ENCODE measurements at regions not wholly inside any gene's neighbourhood (a gene's known extent, or its start where the extent isn't known, plus 50 kb on each side); places are given as distances from the start of the nearest gene placed in this dataset.

DNA sequence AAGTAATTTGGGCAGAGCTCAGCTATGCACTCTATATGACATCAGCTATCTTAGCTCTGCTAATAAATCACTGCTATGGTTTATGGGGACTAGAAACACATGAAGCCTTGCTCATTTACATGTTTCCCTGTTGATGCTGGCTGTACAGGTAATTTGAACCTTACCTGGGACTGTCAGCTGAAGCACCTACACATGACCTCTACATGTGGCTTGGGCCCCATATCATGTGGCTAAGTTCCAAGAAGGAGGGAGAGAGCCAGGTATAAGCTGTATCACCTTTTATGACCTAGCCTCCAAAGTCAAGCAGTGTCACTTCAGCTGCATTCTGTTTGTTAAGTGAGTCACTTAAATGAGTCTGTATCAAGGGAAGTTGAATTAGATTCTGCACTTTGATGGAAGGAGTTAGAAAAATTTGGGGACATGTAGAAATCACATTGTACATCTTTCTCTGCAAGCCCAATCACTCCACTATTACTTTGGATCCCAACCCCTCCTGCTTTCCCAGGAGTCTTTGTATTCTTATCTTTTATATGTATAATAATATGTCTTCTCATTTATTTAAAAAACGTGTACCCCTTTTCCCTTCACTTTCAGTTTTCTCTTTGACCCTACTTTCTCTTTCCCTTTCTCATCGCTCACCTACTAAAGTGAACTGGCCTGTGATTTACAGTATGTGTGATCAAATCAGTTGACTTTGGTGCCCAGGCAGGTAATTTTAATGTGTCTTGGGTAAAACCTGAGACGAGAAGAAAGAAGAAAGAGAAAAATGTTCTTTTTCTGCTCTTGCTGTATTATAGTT lies 53.4 kb upstream of the PRKACB start:
- DNase-seq (ENCODE audit: extremely low read depth, low read depth) = no peak

DNA sequence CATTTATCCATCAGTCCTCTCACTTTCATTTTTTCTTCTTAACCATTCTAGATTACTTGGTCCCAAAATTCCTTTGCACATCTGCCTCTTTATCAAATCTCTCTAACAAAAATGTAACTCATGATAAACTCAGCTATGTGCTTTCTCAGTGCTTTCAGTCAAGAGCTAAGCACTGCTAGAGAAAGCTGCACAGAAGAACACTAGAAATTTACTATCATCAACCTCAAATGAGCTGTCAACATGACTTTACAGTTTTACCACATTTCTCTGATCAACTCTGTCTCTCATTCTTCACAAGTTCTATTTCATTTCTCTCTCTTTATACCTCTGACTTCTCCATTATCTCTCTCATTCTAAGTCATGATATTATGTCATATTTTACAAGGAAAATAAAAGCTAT lies 54.2 kb upstream of the PRKACB start:
- DNase-seq (ENCODE audit: extremely low read depth, low read depth) = no peak

DNA sequence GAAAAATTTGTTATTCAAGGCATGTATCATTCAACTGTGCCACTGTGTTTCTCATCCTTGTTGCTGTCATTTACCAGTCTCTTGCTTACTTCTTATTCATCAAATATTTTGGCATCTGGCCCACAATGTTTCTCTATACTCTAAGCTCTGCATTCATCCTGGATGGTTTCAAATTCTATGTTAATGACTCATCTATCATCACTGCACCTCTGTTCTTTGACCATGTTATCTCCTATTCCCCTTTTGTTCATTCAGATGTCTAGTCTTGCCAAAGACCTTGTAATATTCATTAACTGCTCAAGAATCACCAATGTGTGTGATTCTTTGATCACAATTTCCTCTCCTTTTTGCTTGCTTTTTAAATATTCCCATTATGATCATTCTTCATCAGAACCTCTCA lies 54.6 kb upstream of the PRKACB start:
- peak; percentile 27 for DNase-seq (ENCODE audit: extremely low read depth, low read depth)

DNA sequence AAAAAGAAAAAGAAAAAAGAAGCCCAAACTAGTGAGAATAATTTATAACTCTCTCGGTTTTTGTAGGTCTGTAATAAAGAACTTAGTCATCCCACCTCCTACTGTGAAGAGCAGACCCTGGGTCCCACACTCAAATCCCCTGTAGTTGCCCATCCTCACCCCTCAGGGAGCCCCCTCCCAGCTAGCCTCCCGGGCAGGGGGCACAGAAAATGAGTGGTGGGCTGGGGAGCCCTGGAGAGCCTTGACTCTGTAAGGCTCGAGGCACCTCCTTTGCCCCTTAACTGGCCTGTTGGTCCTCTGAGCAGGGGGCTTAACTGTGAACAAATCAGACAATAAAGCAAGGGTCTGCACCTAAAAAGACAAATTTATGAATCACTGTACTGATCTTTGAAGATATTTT lies 57.5 kb upstream of the PRKACB start:
- DNase-seq (ENCODE audit: extremely low read depth, low read depth) = no peak

DNA sequence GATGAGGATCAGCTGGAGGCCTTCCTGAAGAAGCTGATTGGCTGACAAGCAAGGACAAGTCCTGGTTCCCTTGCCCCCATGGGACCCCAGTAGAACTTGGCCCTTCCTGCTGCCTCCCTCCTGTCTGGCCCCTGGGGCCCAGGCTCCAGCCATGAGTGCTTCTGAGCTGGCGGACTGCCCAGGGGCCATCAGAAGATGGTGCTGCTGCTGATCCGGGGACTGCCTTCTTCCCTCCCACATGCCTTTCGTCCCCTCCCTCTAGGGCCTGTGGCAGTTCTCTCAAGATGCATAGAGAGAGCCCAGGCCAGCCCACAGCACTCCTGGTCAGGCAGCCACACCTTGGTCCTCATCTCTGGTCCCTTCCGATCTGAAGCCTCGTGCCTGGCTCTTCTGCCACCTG lies 57.9 kb upstream of the PRKACB start:
- DNase-seq (ENCODE audit: extremely low read depth, low read depth) = no peak

DNA sequence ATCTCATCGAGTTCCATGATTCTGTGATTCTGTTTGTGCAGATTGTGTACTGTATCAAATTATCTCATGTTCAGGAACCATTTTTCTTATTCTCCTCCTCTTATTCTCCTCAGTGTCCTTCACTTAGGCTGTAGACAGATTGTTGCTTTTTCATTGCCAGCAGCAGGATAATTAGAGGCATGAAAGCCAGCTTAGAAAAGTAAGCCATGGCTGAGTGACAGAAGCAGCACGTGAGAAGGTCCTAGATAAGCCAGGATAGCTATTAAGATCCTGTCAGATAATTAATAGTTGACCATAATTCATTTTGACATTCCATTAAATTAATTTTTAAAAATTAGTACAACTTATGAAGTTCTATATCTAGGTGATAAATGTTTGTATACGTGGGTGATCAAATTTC lies 60.8 kb upstream of the PRKACB start:
- DNase-seq (ENCODE audit: extremely low read depth, low read depth) = no peak

DNA sequence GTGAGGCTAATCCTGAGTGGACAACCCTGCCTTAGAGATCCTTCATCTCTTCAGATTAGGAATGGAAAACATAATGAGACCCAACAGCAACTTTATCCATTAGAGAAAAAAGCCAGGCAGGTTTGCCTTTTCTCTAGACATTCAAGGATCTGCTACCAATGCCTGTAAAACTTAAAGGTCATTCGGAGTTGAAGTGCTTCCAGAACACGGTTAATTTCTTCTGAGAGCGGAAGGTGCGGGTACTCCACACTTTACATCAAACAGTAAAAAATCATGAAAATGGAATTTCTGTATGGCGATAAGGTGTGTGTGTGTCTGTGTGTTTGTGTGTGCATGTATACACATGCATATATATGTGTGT lies 65.2 kb upstream of the PRKACB start:
- no peak for DNase-seq (ENCODE audit: extremely low read depth, low read depth)

DNA sequence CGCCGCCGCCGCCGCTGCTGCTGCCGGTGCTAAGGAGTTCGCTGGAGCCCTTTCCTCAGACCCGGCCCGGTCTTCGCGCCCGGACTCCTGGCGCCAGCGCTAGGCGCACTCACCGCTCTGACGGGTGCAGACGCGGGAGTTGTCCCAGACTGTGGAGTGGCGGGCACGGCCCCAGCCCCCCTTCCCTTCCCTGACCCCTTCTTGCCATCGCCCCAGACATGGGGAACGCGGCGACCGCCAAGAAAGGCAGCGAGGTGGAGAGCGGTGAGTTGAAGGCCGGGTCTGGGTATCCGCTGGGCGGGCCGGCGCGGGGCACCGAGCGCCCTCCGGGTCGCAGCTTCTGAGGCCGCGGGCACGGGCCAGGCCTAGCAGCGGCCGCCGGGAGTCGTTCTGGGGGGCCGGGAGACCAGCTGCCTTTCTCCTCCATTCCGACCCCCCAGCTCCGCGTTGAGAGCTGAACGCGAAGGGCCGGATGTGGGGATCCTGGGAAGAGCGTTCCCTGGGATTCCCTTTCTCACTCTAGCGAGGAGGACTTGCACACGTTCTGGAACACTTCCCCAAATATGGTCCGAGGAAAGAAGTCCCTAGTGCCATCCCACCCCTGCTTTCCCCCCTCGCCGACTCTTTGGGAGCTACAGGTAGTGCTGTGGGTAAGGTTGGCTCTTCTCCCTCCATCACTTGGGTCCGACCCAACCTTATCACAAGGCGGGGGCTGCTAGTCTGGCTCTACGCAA lies 65.8 kb upstream of the PRKACB start:
- no peak for DNase-seq (ENCODE audit: extremely low read depth, low read depth)

DNA sequence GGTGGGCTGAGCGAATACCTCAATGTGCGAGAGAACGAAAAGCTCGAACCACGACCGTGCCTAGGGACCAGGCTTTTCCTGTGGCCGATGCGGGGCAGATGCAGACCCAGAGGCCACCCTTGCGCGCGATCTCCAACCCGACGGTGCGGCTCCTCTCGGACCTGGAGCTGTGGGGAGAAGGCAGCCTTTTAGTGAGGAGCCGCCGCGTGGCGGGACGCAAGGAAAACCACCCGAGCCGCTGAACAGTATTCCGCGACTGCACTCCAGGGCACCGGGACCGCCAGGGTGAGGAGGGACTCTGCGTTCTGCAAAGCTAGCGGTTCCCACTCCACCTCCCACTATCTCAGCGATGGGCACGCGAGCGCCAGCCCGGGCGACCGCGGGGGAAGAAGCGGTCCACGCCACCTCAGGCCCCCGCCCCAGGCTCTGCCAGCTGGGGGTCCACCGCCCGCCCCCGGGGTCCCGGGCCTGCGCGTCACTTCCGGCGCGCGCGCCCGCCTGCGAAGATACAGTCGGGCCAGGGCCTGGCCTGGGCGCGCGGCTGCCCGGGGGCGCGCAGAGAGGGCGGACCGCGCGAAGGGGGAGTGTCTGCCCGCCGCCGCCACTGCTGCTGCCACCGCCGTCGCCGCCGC lies 66.5 kb upstream of the PRKACB start:
- DNase-seq (ENCODE audit: extremely low read depth, low read depth) = peak; percentile 54

DNA sequence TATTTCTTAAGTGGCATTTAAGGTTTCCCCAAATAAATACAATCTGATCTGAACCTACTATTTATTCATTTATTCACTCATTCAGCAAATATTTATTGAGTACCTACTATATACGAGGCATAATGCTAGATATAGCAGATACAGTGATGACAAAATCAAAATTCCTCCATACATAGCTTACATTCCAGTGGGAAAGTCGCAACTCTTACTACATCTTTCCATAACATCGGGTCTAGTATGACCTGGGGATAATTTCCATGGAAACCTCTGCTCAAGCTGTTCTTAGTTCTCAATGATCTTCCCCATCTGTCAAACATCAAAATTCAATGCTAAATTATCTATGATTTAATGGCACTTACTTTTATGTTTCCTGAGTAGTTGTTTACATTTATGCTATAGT lies 70.8 kb upstream of the PRKACB start:
- no peak for DNase-seq (ENCODE audit: extremely low read depth, low read depth)

DNA sequence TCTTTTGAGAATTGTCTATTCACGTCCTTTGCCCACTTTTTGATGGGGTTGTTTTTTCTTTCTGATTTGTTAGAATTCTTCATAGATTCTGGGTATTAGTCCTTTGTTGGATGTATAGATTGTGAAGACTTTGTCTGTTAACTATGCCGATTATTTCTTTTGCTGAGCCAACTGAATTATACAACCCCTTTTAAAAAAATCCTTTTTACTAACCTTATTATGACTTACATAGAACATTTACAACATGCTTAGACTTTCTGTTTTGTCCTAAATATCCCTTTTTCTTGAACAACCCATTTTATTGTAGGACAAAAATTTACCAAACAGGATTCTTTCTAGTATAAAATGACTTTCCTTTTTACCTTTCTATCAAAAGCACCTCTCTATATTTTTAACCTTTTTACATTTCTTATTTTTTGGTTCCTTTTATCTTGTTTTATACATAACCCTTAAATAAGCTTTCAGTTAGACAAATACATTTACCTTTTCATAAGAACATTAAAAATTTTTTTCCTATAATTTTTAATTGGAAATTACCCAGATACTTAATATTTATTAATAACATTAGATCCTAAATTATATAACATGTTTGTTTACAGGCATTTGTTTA lies 70.4 kb upstream of the TTLL7 start:
- no peak for DNase-seq (ENCODE audit: extremely low read depth, low read depth)

DNA sequence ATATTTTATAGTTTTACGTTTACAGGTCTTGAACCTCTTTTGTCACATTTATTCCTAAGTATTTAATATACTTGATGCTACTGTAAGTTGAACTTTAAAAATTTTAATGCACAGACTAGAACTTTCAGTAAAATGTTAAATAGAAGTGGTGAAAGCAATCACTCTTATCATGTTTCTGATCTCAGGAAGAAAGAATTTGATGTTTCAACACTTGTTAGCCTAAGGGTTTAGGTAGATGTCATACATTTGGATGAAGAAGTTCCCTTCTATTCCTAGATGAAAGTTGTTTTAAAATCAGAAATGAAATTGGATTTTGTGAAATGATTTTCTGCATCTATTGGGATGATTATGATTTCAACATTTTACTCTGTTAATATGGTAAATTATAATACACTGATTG lies 63.6 kb upstream of the TTLL7 start:
- no peak for DNase-seq (ENCODE audit: extremely low read depth, low read depth)

DNA sequence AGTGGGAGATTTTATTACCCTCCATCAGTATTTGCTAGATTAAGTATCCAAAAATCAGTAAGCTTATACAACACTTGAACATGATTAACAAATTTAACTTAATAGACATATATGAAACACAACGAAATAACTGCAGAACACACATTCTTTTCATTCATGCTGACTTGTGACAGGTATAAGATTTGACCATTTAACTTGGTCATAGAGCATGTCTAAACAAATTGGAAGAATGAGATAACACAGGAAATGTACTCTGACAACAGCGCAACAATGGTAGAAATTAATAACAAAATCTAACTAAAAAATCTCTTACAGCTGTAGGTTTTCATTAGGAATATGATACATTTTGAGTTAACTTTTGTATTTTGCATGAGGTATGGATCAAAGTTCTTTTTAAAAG lies 62.4 kb upstream of the TTLL7 start:
- no peak for DNase-seq (ENCODE audit: extremely low read depth, low read depth)

DNA sequence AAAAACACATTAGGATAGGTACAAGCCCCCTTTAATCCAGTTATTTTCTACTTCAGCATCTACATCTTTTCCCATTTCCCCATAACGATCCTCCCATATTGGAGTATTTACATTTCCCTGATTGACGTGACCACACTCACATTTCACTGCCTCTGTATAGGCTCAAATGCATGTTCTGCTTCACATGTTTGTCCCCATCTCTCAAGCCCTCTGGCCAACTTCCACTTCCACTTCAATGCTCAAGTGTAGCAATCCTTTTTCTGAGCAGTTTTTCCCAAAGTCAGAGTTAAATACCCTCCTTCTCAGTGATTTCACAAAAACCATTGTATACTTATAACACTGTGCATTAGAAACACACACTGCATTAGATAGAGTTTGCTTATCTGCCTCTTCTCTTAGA lies 61.8 kb upstream of the TTLL7 start:
- DNase-seq (ENCODE audit: extremely low read depth, low read depth) = no peak

DNA sequence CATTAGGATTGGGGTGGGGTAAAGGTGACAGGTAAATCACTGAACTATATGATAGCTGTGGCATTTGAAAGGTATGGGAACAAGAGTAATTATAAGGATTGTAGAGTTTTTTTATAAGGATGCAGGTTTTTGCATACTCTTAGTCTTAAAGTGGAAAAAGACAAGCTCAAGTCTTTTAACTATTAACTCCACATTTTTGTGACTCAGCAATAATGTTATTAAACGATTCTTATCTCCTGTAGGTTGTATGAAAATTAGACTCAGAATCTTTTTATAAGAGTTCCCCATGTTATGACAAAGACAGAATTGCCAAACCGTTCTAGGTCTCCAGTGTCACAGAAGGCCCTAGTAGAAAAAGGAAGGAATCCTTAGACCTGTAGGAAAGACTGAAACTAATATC lies 49.9 kb upstream of the TTLL7 start:
- no peak for DNase-seq (ENCODE audit: extremely low read depth, low read depth)

Data from NCI-H460 (cell line).